22Rv1 (cell line): ENCODE measurements at regions not wholly inside any gene's neighbourhood (a gene's known extent, or its start where the extent isn't known, plus 50 kb on each side); places are given as distances from the start of the nearest gene placed in this dataset.
"Not testable (repeated sequence)": the region's sequence is repeated elsewhere in the genome, so short reads cannot be mapped to it uniquely, and the experiment has no call there.

ENCODE experiments used
- H3K27ac ChIP-seq: fragments of 450-650 bp; 2 replicates; pipeline ENCODE4 v1.5.1; 2017
- ZFX ChIP-seq: fragments of 450-650 bp; IDR thresholded peaks from 2 replicates; pipeline ENCODE4 v1.6.1; 2017; ENCODE audit warnings: antibody characterized with exemption, borderline replicate concordance
- TF ChIP-seq, protein P1 (sequence below): fragments of 450-650 bp; IDR thresholded peaks from 2 replicates; pipeline ENCODE4 v1.5.1; 2017; ENCODE audit warnings: mild to moderate bottlenecking

DNA sequence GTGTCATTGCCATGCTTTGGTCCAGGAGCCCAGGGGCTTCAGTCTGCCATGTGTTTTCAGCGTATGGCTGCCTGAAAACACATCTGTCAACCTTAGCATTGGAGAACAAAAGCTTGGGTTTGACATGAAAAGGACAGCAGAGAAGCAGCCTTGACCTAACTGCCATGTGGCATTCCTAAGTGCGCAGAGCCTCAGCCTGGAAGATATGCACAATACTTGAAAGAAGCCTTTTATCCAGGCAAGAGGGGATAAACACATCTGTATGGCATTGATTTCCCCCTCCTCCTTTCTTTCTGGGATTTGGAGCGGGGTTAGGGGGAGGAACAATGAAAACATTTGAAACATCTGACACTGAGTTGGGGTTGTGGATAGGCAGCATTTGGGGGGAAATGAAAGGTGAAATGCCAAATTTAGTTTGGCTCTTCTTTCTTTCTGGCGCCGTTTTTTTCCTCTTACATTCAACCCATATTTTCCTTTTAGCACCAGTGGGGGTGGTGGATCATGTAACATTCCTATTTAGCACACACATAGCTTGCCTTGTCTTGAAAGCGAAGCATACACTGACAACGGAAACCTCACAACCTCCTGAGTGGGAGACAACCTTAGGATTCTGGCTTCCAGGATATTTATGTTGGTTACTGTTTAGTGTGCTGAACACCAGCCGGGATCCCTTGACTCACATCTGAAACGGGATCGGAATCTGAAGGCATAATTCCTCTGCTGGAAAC is 177.0 kb downstream of the C12orf75 start:
- no peak for TF ChIP-seq ZFX
- TF ChIP-seq, protein P1, sequence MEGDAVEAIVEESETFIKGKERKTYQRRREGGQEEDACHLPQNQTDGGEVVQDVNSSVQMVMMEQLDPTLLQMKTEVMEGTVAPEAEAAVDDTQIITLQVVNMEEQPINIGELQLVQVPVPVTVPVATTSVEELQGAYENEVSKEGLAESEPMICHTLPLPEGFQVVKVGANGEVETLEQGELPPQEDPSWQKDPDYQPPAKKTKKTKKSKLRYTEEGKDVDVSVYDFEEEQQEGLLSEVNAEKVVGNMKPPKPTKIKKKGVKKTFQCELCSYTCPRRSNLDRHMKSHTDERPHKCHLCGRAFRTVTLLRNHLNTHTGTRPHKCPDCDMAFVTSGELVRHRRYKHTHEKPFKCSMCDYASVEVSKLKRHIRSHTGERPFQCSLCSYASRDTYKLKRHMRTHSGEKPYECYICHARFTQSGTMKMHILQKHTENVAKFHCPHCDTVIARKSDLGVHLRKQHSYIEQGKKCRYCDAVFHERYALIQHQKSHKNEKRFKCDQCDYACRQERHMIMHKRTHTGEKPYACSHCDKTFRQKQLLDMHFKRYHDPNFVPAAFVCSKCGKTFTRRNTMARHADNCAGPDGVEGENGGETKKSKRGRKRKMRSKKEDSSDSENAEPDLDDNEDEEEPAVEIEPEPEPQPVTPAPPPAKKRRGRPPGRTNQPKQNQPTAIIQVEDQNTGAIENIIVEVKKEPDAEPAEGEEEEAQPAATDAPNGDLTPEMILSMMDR: no peak
- no peak overlapping the region for H3K27ac ChIP-seq

DNA sequence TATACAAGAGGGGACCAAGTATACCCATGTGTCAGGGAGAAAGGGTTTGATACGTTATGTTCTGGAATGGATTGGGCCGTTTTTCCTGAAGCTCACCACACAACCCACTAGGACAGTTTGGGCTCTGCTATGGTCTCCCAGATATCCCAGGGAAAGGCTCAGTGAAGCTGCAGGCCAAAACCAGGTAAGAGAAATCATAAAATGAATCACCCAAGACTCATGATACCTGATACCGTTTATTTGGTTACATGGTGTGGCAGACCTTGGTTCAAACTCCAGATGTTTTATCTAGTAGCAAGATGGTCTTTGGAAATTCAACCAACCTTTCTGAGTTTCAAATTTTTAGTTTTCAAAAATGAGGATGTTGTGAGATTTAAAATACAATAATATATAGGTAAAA is 177.6 kb downstream of the C12orf75 start:
- TF ChIP-seq, protein P1: no peak
- TF ChIP-seq ZFX: no peak
- H3K27ac ChIP-seq: no peak overlapping the region

DNA sequence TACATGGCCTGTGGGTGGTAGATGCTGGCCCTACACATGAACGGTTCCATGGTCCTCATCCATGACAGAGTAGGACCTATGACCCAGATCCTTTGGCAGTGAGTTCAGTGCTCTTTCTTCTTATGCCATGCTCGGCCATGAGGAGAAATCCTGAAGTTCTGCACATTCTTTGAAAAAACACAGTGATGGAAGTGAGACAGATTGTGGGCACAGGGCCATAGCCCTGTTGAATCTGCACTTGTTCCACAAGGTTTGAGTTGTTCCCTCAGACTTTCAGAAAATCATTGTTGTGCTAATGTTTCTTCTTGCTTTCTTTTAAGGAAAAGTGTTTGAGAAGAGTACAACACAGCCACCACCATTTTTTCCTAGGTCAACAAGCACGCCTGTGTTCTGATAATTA is 180.0 kb downstream of the C12orf75 start:
- H3K27ac ChIP-seq: no peak overlapping the region
- TF ChIP-seq ZFX: no peak
- TF ChIP-seq, protein P1: no peak

DNA sequence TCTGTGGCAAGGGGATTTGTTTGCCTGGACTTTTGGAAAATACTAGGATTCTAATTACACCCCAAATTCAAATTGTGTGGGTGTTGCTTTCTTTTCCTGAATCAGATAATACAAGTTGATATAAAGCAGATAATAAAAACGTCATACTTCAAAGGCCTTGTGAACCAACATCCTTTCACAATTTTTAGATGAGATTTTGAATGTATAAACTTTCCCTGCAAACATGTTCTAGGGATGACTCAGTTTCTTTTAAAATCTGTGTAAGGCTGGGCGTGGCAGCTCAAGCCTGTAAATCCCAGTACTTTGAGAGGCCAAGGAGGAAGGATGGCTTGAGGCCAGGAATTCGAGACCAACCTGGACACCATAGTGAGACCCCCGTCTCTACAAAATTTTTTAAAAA is 182.4 kb downstream of the C12orf75 start:
- not testable (repeated sequence) for H3K27ac ChIP-seq

DNA sequence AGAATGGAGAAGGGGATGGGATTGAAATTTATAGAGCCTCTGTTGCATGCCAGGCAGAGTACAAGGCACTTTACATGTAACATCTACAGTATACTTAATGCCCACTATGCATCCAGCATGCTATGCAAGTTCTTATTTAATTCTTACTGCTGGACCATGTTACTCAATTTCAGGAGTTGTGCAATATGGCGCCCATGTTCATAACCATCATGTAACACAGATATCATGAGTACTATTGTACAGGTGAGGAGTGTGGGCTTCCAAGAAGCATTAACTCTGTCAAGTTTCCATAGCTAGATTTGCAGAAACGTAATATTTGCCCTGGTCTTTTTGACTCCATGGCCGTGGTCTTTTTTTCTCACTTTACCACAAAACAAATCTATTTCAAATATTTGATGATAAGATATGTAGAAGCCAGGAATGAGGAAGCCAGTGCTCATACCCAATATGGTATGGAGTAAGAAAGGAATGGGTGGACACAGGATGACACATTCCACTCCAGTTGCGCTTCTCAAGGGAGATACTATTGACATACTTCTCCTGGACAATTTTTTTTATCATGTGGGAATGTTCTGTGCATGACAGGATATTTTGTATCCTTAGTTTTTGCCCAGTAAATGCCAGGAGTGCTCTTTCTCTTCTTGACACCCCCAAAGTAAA is 191.8 kb downstream of the C12orf75 start:
- H3K27ac ChIP-seq: no peak overlapping the region
- TF ChIP-seq, protein P1: no peak
- no peak for TF ChIP-seq ZFX

DNA sequence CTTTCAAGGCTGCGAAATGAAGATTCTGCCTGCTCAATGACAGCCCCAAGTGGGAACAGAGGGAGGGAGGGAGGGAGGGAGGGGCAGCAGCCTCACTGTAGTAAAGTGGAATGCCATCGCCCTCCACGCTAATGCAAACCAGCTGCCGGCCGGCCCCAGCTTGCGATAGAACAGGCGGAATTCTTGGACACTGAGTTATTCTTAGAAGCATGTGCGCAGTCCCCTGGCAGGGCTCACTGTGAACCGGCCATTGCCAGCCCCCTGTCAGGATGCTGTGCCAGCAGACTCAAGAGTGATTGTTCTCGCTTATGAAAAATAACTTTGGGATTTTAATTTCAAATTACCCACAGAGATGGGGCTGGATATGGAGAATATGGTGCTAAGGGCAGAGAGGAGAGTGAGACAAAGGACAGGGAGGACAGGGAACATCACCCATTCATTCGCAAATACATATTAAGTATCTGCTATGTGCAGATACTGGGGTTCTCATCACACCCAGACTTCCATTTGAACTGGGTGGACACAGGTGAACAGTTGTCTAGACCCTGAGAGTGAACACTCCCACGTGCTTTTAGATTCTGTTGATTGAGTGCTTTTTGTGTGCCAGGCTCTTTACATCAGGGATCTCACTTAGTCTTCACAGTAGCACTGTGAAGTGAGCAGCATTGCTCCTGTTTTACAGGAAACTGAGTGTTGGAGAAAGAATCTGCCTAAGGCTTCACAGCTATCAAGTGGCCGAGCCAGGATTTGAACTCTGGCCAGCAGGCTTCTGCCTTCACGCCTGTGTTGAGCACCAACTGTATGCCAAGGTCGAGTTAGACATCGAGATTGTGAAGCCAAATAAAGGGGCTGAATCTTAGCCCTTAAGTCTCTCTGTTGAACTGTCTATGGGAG is 192.9 kb downstream of the C12orf75 start:
- TF ChIP-seq ZFX: no peak
- TF ChIP-seq, protein P1: no peak
- H3K27ac ChIP-seq: no peak overlapping the region

DNA sequence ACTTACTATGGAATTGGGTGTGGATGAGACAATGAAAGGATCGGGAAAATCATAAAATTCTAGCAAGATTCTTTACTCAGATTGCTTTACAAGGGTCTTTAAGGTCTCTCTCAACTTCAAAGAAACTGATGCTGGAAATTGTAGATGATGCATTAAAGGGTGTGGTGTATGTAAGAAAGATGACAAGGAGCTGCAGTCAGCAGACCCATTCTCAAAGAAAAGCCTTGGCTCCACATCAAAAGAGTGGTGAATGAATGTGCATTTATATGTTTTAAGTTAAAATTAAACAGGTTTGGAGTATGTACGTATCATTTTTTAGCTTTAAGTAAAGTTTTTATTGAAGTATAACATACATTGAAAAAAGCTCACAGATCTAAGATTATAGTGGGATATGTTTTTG is 194.5 kb downstream of the C12orf75 start:
- H3K27ac ChIP-seq: no peak overlapping the region
- TF ChIP-seq, protein P1: no peak
- TF ChIP-seq ZFX: no peak
